Fibroblast of skin of back (primary cell): ENCODE measurements at regions not wholly inside any gene's neighbourhood (a gene's known extent, or its start where the extent isn't known, plus 50 kb on each side); places are given as distances from the start of the nearest gene placed in this dataset.
"Not testable (repeated sequence)": the region's sequence is repeated elsewhere in the genome, so short reads cannot be mapped to it uniquely, and the experiment has no call there.

ENCODE experiments used
- DNase-seq: peaks from one replicate; pipeline ENCODE4 v3.0.0-alpha.2; 2013

GRCh38 chr5:114952876-114953275, 216.8 kb downstream of the TRIM36 start:
- DNase-seq: peak; percentile 33

GRCh38 chr5:114949756-114950155, 220.0 kb downstream of the TRIM36 start:
- no peak for DNase-seq

GRCh38 chr5:114948986-114949621, 220.6 kb downstream of the TRIM36 start:
- peak; percentile 69 for DNase-seq

- no peak for DNase-seq
Observed at GRCh38 chr5:114948363-114948762, 221.3 kb downstream of the TRIM36 start.

GRCh38 chr5:114940709-114941108, 229.0 kb downstream of the TRIM36 start:
- DNase-seq: no peak

GRCh38 chr5:114935490-114935889, 234.2 kb downstream of the TRIM36 start:
- DNase-seq: no peak

- DNase-seq: no peak
Observed at GRCh38 chr5:114928644-114929462, 240.9 kb downstream of the TRIM36 start.

DNA sequence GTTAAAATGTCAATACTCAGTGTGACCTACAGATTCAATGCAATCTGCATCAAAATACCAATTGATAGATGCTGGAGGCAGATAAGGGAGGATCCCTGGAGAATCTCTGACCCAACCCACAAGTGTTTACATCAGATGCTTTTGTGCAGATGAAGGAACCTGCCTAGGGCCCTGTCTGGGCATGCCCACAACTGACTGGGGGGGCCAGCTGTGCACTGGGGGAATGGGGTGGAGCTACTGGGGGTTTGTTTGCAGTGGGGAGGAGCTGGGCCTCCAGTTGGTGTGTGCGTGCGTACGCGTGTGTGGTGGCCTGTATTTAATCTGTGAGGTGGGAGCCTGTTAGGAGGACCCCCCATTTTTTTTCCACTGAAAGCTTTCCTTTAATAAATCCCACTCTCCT, 244.9 kb downstream of the TRIM36 start:
- no peak for DNase-seq

DNA sequence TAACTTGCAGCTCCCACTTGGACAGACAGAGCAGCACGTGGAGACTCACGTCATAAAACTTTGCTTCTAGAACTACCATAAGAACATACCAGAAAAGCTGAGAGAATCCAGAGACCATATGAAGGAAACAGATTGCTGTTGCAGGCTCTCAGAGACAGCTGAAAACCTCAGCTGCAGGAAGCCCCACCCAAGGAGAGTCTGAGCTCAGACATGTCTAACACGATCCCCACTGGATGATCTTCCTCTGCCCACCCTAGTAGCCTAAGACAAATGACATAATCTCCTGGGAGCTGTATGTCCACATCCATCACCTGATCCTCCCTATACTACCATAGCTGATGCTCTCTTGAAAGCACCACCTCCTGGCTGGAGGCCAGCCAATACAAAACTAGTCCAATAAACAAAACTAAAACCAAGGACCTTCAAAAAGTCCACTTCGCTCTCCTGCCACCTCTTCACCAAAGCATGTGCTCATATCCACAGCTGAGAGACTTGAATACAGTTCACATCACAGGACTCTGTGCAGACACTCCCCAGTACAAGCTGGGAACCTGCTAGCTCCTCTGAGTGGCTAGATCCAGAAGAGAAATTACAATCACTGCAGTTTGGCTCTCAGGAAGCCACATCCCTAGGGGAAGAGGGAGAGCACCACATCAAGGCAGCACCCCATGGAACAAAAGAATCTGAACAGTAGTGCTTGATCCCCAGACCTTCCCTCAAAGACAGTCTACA, 257.4 kb downstream of the TRIM36 start:
- no peak for DNase-seq

DNA sequence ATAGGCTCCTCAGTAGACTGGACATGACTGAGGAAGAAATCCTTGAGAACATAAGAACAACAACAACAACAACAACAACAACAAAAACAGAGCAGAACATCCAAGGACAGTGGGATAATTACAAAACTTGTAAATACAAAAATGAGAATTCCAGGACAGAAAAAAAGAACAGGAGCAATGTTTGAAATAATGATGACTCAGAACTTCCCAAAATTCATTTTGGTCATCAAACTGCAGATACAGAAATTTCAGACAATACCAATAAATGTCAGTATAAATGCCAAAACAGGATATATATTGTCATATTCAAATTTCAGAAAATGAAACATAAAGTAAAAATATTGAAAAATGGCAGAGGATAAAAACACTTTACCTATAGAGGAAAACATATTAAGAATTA, 259.0 kb downstream of the TRIM36 start:
- no peak for DNase-seq

DNA sequence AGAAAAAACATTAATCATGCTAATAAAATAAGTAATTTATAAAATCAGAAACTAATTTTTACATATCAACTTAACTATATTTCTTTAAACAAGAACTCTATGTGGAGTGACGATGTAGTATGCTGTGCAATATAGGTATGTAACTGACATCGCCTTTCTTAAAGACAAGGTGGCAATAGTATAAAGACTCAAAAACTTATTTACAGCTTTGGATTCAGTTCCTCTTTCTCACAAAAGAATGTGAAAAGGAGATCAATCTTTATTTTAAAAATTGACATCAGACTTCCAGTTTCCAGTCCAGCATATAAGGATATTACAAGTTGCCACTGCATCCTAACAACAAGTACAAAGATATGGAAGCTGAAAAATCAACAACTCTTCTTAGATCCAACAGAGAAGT, 260.3 kb downstream of the TRIM36 start:
- DNase-seq: no peak

GRCh38 chr5:114903767-114904166, 265.9 kb downstream of the TRIM36 start:
- no peak for DNase-seq

- no peak for DNase-seq
Observed at GRCh38 chr5:114898602-114899001, 271.1 kb downstream of the TRIM36 start.

DNA sequence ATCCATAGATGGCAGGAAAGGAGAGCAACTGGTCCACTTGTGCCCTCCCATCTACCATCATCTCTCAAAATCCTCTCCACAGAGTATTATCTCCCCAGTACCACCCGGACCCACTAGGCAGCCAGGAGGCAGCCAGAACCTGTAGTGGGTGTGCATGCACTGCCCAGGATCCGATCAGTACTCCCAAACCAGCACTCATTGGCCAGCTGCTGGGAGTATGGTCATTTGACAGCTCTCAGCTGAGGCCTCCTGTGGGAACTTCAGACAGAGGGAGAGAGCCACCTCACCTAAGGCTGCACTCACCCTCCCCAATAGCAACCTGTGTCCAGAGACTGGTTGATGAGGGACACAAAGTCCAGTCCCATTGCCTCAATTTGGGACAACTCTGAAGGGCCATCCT, 286.0 kb downstream of the TRIM36 start:
- no peak for DNase-seq

DNA sequence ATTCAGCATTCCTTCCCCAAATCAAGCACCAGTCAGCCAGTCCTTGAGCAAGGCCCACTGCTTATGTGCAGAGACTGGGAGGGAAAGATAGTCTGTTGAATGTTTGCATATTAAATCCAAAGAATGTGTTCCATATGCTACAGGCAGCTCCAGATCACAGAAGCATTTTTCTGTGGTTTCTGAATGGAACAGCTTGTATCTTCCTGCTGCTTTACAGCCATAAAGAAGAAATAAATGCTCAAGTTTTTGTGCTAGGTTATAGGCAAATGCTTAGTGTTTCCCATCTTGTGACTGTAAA, 310.3 kb downstream of the TRIM36 start:
- DNase-seq: no peak

- no peak for DNase-seq
Observed at GRCh38 chr5:114858665-114859437, 310.9 kb downstream of the TRIM36 start.

DNA sequence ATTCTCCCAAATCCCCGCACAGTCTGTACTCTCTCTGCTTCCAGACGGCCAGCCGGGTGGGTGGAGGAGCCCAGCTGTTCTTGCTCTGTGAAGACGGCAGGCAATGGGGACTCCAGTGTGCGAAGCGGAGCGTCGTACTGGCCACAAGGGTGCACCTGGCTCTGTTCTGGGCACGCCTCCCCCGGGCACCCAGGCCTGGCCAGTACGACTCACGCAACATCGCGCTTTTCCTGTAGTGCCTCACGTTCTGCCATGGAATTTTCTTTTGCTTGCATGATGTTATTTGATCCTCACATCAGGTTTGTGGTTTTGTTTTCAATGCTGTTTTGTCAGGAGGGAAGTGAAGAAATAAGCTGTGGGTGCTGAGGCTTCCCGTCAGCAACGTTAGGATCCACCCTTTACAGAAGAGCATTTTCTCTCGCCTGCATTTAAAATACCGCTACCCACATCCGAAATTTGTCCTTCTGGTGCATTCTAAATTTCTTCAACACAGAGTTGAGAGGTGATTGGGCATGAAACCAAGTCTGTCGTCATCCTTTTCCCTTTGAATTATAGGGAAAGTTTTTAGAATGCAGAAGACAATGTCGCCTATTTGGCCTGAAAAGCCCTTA, 311.7 kb downstream of the TRIM36 start:
- DNase-seq: peak; percentile 17

GRCh38 chr5:114844711-114845110, 325.0 kb downstream of the TRIM36 start:
- DNase-seq: not testable (repeated sequence)

DNA sequence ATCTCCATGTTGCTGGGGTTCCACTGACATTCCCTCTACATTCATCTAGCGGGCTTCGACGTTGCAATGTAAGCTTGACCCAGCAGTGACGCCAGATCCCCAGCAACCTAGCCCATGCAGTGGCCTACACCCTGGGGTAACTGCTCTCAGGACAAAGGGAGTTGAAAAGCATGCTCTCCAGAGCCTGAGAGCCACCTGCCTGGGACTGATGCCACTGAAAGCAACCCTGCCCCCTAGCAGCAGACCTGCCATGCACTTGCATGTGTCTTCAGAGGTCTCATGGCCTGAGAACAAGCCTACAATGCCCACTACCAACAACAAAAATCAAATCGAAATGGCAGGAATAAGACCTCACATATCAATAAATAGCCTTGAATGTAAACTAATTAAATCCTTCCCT, 330.3 kb downstream of the TRIM36 start:
- no peak for DNase-seq

DNA sequence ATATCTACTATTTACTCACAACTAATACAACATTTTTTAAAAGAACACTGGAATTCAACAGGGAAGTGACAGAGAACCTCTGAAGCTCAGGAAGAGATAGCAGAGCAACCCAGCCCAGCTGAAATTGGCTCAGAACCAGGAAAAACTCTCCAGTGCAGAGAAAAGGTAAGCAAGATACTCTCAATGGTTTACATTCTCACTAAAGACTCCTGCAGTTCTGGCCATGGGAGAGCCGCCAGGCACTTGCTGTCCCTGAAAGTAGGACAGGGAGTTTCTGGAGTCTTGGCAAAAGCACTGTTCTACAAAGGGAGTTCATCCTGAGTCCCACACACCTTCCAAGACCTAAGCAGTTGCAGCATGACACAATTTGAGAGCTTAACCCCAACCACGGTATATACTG, 330.8 kb downstream of the TRIM36 start:
- no peak for DNase-seq

- no peak for DNase-seq
Observed at GRCh38 chr5:114830114-114830513, 339.6 kb downstream of the TRIM36 start.

DNA sequence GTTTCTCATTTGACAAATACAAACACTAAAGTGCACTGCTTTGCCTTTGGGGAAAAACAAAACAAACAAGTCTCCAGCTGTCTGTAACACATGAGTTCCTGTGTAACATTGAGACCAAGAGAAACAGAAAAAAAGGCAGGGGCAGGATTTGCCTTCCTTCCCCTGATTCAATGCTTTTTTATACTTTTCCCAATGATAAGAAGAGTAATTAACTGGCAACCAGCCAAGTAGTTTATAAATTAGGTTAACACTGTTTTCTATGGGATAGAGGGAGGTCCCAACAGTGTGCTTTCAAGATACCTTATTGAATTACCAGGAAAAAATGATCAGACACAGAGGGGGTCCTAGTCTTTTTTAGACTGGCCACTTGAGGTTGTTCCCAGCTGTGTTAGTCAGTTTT, 346.8 kb downstream of the TRIM36 start:
- DNase-seq: no peak

DNA sequence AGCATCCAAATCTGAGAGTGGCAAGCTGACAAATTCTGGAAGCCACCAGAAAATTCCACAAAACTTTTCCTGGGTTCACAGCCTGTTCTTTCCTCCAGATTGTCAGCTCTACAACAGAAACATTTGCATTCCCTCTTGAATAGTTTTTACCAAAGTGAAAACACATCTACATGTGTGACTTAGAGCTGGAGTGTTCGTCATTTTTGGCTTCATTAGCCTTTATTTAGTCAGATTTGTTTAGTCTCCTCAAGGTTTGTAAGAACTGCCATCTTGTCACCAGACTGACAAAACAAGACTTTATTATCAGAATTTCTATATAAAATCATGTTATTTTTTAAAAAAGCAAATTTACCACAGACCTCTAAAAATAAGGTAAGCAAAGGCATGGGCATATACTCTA, 347.3 kb downstream of the TRIM36 start:
- DNase-seq: no peak
